ENCODE measurements at regions not wholly inside any gene's neighbourhood (a gene's known extent, or its start where the extent isn't known, plus 50 kb on each side); places are given as distances from the start of the nearest gene placed in this dataset.
A peak's percentile ranks its signal among the peaks of the same experiment; 100 is the strongest.

DNA sequence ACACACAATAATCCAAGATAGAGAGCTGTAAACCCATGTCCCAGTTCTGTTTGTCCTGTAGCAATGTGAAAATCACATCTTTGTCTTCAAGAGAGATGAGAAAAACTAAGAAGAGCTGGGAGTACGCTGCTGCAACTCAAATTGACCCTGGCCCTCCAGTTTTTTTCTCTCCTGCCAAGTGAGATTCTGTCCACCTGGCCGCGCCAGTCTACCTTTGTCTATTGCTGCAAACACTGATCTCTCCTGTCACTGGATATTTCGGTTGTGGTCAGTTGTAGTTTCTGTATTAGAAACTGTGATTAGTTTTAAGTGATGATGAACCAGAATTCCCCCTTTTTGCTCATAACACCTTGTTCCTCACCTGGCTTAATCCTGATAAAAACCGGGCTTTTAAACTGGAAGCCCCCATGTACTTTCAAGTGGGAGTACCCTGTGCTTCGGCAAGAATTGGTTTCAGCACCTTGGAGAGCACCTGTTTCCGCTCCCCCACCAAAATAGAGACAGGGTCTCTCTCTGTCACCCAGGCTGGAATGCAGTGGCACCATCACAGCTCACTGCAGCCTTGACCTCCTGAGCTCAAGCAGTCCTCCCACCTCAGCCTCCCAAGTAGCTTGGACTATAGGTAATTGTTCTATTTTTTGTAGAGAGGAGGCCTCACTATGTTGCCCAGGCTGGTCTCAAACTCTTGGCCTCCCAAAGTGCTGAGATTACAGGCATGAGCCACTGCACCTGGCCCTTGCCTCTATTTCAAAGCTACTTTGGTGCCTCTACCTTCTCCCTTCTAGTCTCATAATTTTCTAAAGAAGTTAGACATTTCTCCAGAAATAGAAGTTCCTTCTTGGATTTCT, 156.8 kb downstream of the PHETA1 start:
- intact Hi-C loops (cut with DNase I), result no loop called here
- DNase-seq (no peak), ATAC-seq (no peak)

DNA sequence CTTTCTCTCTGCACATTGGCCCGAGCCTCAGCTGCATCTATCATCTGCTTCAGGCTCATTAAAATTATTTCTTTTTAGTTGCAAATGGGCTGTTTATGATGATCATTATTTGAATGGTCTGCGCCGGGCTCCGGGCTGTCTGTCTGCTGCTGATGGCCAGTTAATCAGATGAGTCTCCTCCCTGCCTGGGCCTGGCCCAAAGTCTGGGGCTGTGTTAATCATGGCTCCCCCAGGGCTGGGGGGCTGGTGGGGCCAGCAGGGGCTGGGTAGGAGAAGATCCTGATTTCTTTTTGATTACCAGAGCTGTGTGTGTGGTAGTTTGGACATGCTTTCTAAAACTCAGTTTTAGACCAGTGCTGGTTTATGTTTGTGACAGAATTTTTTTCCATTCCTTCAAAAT, 159.1 kb downstream of the PHETA1 start:
- intact Hi-C loops (cut with DNase I), result no loop called here

DNA sequence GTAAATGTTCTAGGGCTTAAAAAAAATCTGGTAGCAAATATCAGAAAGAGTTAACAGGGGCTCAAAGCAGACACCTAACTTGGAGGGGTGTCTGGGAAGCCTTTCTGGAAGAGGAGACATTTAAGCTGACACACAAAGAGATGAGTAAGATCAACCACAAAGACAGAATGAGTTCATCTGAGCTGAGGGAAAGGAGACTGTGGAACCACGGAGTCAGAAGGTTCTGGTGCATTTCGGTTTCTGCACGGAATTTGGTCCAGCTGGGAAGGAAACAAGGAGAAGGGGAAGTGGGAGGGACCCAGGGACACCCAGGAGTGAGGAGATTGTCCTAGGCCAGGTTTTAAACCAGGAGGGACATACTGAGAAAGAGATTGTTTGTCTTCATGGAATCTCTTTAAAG, 161.1 kb downstream of the PHETA1 start:
- ATAC-seq (no peak), DNase-seq (no peak)
- intact Hi-C loops (cut with DNase I), result no loop called here

More for the DNA sequence above, 159.1 kb downstream of the PHETA1 start:
- ATAC-seq (no peak), DNase-seq (no peak)

DNA sequence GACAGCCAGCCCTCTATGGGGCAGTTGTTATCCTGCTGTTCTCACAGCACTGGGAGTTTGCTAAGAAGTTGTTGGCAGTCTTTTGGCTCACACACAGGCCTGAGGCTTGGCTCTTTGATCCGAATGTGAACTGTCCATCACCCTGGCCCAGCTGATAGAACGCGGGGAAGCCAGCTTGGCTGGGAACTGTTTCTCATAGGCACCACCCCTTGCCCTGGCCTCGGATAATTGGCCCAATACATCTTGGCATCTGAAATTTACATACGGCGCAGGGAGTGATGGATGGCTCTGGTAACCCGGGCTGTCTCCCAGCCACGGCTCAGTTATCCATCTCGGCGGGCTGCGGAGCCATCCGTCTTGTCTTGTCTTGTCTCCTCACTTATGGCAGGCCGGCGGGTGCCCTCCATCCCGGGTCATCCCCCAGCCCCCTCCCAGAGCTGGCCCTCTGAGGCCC, 164.1 kb downstream of the PHETA1 start:
- DNase-seq (no peak), ATAC-seq (peak; percentile 57 to 65)
- intact Hi-C loops (cut with DNase I), result no loop called here

DNA sequence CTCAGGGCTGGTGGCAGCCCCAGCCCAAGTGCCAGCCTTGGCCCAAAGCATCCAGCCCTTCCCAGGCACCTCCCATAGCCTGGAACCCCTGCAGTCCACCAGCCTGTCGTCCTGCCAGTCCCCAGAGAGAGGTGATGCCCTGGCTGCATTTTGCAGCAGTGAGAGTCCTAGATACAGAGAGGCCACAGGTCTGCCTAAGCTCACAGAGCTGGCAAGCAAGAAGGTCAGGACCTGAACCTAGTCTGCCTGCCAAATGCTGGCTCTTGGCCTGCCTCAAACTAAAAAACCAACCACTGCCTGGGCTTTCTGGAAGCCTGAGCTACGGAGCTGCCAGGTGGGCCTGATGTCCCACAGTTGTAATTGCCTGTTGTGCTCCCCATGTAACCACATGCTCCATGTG, 164.9 kb downstream of the PHETA1 start:
- DNase-seq (no peak), ATAC-seq (no peak)
- intact Hi-C loops (cut with DNase I), result no loop called here

DNA sequence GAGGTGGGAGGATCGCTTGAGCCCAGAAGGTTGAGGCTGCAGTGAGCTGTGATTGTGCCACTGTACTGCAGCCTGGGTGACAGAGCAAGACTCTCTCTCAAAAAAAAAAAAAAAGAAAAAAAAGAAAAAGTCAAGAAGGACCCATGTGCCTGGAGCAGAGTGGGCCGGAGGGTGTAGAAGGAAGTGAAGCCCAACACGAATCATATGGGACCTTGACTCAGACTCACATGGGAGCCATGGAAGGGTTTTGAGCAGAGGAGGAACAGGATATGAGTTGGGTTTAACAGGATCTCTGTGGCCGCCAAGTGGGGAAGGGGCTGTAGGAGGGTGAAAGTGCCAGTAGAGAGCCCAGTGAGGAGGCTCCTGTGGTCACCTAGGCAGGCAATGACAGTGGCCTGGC, 165.4 kb downstream of the PHETA1 start:
- intact Hi-C loops (cut with DNase I), result no loop called here
- DNase-seq, result no peak
- no peak for ATAC-seq

DNA sequence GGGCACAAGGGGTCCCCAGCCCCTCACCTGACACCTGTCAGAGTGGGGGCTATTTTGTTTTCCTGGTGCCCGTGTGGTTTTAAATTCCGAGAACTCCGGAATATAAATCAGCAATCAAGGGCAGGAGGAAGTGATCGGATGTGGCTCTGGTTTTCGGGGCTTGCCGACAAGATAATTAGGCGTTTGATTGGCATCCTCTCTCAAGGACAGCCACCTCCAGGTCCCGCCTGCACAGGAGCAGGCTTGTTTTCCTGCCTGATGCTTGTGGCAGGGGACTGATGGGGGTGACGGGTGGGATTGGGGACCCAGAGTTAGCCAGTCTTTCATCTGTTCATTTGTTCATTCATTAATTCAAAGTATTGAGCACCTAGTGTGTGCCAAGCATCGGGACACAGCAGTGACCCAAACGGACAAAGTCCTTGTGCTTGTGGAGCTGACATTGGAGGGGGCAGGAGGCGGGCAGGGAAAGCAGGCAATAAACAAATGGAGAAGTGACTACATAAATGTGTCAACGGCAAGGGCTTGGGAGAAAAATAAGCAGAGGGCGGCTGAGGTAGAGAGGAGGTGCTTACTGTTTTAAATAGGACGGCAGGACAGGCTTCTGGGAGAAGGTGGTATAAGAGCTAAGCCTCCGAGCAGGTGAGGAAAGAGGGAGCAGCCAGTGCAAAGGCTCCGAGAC, 166.5 kb downstream of the PHETA1 start:
- no peak for DNase-seq
- intact Hi-C loops (cut with DNase I), result no loop called here
- no peak for ATAC-seq

DNA sequence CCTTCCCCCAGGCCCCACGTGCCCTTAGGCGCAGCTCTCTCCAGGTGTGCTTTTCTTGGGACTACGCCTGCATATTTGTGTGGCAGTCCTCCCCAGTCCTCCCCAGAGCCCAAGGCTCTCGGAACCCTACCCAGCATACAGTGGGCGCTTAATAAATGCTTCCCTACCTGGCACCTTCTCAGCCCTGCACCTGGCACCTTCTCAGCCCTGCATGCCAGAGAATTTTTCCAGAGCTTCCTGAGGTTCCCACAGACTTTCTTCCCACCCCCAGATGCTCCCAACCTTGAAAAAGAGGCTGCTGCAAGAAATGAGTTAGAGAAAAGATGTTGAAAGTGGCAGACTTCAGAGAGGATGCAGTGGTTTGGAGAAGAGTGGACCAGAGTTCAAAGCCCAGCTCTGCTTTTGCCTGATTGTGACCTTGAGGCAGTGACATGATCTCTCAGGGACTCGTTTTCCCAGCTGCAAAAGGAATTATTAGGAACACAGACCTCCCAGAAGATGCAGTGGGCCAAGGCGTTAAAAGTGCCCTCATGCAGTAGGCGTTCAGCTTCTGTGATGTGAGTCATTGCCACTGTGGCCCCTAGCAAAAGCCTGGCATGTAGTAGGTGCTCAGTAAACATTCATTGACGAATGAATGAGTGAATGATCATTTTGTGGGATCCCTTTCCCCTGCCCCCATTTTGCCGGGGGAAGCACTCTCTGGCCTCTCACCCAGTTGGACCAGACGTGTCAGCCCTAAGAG, 167.2 kb downstream of the PHETA1 start:
- no peak for ATAC-seq
- intact Hi-C loops (cut with DNase I), result no loop called here
- no peak for DNase-seq

DNA sequence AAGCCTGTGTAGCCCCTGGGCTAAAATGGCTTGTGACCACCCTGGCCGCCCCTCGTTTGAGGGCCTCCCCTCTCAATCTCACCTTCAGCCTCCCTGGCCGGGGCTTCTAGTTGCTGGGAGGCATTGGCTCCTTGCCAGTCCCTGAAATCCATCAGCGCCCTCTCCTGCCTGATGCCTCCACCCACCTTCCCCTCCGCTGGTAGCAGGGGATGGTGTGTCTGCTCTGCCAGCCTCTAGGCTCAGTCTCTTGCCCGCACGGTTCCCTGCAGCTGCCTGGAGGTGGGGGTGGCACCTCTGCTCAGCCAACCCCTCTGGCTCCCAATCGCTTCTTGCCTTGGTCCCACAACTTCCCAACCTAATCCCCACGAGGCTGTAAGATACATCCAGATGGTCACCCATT, 167.9 kb downstream of the PHETA1 start:
- ATAC-seq (no peak), DNase-seq (no peak)
- intact Hi-C loops (cut with DNase I), result no loop called here

DNA sequence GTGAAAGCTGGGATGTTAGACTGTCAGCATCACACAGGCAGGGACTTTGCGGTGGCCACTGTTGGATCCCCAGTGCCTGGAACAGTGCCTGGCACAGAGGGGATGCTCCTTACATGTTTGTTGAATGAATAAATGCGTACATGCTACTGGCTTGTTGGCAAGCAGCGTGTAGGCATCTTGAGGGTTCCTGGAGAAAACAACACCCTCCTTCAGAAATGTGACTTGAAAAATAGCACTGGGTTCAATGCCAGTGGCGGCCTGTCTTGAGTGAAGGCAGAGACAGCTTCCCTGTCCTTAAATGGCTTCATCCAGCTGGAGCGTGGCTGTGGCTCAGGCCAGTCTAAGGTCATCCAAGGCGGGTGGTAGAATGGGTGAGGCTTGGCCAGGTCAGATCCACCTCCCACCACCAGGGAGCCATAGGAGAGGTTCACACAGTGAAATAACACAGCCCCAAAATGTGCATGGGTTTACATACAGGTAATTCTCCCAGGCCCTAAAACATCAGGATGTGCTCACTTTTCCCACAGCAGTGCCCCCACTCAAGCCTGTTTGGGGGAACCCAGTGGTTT, 171.4 kb downstream of the PHETA1 start:
- intact Hi-C loops (cut with DNase I), result no loop called here
- no peak for ATAC-seq
- no peak for DNase-seq

DNA sequence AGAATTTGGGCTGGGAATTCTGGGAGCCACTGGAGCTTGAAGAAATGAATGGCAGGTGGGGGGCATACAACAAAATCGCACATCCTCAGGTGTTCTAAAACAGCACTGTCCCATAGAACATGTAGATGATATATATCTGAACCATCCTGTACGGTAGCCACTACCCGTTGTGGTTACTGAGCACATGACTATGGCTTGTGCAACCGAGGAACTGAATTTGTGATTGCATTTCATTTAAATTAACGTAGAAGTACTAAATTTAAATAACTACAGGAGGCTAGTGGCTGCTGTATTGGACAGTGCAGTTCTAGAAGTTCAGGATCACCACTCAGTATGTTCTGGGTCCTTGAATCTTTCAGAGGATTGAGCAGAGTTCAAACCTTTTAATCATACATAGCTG, 172.4 kb downstream of the PHETA1 start:
- intact Hi-C loops (cut with DNase I), result no loop called here
- DNase-seq, result no peak
- no peak for ATAC-seq

DNA sequence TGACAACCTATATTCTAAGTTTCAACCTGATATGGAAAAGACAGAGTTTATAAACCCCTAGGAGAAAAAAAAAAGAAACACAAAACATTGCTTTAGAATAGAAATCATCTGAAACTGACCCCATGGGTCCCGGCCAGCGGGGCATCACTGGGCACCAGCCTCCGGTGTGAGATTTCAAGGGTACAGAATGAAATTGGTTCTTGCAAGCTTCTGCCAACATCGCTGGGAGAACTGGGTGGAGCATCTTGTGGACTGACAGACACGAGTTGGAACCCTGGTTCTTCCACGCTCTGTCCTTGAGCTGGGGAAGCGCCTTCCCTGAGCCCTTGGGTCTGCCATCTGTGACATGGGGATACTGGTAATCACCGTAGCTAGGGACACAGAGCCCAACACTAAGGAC, 173.6 kb downstream of the PHETA1 start:
- ATAC-seq (no peak), DNase-seq (no peak)
- intact Hi-C loops (cut with DNase I), result no loop called here

DNA sequence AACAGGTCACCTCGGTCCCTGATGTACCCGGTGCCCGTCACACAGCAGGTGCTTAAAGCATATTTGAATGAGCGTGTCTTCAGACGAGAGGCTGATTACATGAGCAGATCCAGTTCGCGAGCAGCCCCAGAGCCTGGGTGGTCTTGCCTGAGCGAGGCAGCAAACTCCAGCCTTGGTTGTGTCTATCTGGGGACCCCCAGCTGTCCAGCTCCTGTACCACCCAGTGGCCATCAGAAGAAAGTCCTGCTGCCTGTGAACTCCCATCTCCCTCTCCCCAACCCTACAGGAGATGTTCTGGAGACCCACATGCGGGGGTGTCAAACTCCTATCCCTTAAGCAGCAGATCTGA, 174.2 kb downstream of the PHETA1 start:
- DNase-seq (no peak), ATAC-seq (no peak)
- intact Hi-C loops (cut with DNase I), result no loop called here

DNA sequence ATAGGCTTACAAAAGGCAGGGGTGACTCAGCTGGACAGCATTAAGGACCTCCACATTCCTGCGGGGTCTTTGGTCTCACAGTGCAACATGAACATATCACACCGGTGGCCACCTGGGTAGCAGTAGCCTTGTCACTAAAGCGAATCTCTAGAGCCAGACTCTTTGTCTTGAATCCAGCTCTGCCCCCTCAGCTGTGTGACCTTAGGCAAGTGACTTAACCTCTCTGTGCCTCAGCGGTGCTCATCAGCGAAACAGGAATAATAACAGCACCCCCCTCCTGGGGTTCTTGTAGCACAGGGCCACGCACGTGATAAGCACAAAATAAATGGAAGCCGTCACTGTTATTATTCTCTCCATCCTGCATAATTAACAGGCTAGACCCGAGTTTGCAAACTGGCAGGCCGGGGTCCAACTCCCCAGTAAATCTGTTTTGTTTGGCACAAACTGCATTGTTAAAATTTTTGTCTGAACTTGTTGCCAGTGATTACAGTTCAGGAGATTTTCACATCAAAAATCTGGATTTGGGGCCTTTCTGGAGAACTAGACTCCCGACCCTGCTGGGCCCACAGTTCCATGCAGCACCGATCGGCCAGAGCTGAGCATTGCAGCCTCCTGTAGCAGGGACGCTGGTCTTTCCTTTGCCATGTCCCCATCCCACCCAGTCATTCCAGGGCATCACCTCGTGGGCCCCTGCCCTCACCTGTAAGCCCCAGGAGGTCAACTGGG, 174.8 kb downstream of the PHETA1 start:
- ATAC-seq (no peak), DNase-seq (no peak)
- intact Hi-C loops (cut with DNase I), result no loop called here

DNA sequence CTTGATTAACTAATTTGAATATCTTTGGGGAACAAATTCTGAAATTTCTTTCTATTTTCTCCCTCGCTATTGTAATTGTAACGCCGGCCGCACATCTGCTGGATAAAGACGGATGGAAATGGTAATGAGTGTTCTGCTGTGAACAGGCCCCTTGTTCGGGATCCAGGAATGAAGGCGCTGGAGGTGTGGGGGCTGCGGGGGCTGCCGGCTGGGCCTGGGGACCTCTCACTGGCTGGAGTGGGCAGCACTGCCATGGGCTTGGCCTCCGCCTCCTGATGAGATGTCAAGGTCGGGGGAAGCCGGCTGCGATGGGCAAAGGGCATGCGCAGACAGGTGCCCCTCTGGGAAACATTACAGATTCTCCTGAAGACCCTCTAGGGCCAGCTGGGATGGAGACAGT, 175.4 kb downstream of the PHETA1 start:
- DNase-seq (no peak), ATAC-seq (no peak)
- intact Hi-C loops (cut with DNase I), result no loop called here

DNA sequence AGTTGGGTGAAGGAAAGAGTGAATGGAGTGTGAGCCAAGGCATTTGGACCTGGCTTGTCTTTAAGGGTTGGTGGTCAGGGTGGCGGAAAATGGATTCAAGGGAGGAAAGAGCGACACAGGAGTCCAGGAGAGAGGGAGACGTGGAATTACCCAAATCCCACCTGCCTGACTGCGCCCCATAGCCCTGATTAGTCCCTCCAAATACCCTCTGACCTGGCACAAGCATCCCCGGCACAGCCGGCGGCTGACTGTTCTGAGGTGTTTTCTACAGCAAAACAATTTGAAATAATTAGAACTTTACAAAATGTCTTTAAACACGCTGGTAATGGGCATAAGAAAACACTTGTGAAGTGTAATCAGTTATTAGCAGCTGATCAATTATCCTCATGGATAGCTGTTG, 175.8 kb downstream of the PHETA1 start:
- intact Hi-C loops (cut with DNase I), result no loop called here
- DNase-seq (no peak), ATAC-seq (no peak)

DNA sequence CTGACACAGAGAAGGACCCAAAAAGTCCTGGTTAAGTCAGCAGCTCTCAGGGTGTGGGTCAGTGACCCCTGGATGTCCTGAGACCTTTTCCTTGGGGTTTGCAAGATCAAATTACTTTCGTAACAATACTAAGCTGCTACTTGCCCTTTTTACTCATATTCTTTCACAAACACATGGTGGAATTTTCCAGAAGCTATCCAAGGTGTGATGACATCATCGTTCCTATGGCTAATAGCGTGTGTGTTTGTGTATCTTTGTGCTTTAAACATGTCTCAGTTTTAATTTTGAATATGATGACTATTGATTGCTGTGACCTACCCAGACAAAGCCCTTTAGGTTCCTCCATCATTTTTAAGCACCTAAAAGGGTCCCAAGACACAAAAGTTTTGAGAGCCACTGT, 176.2 kb downstream of the PHETA1 start:
- ATAC-seq (no peak), DNase-seq (no peak)
- intact Hi-C loops (cut with DNase I), result no loop called here

DNA sequence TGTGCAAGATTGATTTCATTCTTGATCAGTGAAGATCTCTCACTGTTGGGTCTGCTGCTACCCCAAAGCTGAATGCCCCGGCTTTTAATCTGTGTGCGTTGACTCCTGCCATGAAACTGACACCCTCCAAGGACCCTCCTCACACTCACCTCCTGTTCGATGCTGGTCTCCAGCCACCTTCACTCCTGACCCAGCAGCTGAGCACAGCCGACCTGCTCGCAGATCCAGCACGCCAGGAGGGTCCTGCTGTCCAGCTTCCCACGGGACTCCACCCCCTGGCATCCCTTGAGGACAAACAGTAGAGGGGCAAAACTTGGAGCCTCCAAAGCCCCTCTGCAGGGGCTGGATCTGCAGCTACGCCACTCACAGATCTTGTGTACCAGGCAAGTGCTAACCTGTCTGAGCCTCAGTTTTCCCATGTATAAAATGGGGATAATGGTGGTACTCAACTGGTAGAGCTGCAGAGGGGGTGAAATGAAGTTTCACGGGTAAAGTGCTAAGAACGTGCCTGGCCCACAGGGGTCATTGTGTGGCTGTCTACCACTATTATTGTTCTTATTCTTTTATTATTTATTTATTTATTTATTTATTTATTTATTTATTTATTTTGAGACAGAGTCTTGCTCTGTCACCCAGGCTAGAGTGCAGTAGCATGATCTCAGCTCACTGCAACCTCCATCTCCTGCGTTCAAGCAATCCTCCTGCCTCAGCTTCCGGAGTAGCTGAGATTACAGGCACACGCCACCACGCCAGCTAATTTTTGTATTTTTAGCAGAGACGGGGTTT, 178.0 kb downstream of the PHETA1 start:
- no peak for ATAC-seq
- DNase-seq, result no peak
- intact Hi-C loops (cut with DNase I), result no loop called here

DNA sequence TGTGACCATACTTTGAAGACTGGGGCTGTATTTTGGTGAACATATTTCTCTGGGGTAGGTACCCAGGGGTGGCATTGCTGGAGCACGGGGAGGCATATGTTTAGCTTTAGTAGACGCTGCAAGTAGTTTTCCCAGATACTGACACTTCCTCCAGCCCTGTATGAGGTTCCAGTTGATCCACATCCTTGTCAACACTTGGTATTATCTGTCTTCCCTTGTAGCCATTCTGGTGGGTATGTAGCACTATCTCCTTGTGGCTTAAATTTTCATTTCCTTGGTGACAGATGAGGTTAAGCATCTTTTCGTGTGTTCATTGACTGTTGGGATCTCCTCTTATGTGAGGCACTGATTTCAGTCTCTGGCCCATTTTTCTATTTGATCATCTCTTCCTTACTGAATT, 179.1 kb downstream of the PHETA1 start:
- intact Hi-C loops (cut with DNase I), result no loop called here
- DNase-seq, result no peak
- no peak for ATAC-seq

All from left cardiac atrium (tissue), 4 donors.